ENCODE measurements at regions not wholly inside any gene's neighbourhood (a gene's known extent, or its start where the extent isn't known, plus 50 kb on each side); places are given as distances from the start of the nearest gene placed in this dataset.

DNA sequence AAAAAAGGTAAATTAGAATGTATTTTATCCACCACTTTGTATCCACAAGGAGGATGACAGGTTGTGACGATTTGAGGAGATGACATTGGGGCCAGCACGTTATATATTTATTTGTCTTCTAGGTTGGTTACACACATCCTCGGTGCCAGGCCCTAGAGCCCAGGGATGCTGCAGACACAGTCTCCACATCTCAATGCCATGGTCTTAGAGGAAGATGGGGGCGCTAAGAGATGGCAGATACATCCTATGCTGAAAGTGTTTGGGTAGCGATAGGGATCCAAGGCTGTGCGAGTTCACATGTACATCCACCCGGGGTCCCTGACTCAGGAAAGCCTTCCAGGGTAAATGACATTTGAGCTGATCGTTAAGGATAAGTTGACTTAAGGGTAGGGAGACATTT lies 193.1 kb upstream of the GSC start:
- in situ Hi-C loops (cut with MboI) = no loop called here

More for the DNA sequence above, 193.1 kb upstream of the GSC start:
- no peaks in the 10 kb centered on the region for H4K20me1 ChIP-seq (ENCODE audit: control insufficient read depth, insufficient read depth)
- H3K27ac ChIP-seq (ENCODE audit: control insufficient read depth, insufficient read depth) = no peak overlapping the region
- H3K9me3 ChIP-seq (replicated peaks; ENCODE audit: control insufficient read depth, insufficient read depth, low read length) = no peaks in the 10 kb centered on the region
- no peaks in the 10 kb centered on the region for H3K36me3 ChIP-seq (ENCODE audit: control insufficient read depth in 2 of 2, insufficient read depth in 2 of 2, low read length in 1 of 2)
- H3K79me2 ChIP-seq (ENCODE audit: control insufficient read depth, insufficient read depth, low read length) = no peaks in the 10 kb centered on the region
- 20% methylated on average over 8 of the region's 8 CpGs for WGBS (ENCODE audit: insufficient coverage, insufficient replicate concordance, low lambda C conversion rate, missing lambda C conversion rate)
- H3K4me2 ChIP-seq (ENCODE audit: control insufficient read depth, insufficient read depth) = no peak overlapping the region
- no peaks in the 10 kb centered on the region for H3K4me1 ChIP-seq (ENCODE audit: control insufficient read depth, insufficient read depth, low read length)
- no peak overlapping the region for H3K4me3 ChIP-seq
- ATAC-seq = no peak
- BruUV-seq (replicated peaks) = no TSS peak
- H3K9ac ChIP-seq (ENCODE audit: control insufficient read depth, insufficient read depth, low read length) = no peak overlapping the region
- no peak for FAIRE-seq
- DNase-seq (ENCODE audit: low read depth, low spot score) = no peak
- ChIA-PET SMC1A (ENCODE audit: uncharacterized antibody, unreplicated experiment) (interaction anchor here (1.1 kb wide), 1 partner anchor 19 kb away, joined by 3 read pairs; no protein-coding TSS in a partner anchor), POLR2A (no interaction called here), RAD21 (ENCODE audit: unreplicated experiment) (no interaction called here), CTCF (interaction anchor here (0.7 kb wide), 1 partner anchor 249 kb away, joined by 3 read pairs; no protein-coding TSS in a partner anchor)
- intact Hi-C loops (cut with micrococcal nuclease; ENCODE audit: unreplicated experiment) = no loop called here
- no peak overlapping the region for H2AFZ ChIP-seq (ENCODE audit: control insufficient read depth, low read depth, low read length)
- TF ChIP-seq, protein P1, sequence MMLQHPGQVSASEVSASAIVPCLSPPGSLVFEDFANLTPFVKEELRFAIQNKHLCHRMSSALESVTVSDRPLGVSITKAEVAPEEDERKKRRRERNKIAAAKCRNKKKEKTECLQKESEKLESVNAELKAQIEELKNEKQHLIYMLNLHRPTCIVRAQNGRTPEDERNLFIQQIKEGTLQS (IDR thresholded peaks at IDR 0.05; ENCODE audit: borderline replicate concordance, extremely low read depth, low read depth, low read length) = no peak
- TF ChIP-seq JUND (IDR thresholded peaks at IDR 0.05; ENCODE audit: low read depth, low read length) = no peak
- TF ChIP-seq CREB1 (IDR thresholded peaks at IDR 0.05; ENCODE audit: low read depth) = no peak
- TF ChIP-seq REST (IDR thresholded peaks at IDR 0.05; ENCODE audit: low read depth, low read length) = no peak
- peaks cover 0 to 3% of the 10 kb centered on the region in 2 experiments; a peak in 2 of 4 replicates for H3K27me3 ChIP-seq (replicated peaks in 1 of 2; ENCODE audit: control insufficient read depth in 2 of 2, insufficient read depth in 2 of 2, low read length in 1 of 2)

Data from GM12878 (cell line).